ENCODE measurements at regions not wholly inside any gene's neighbourhood (a gene's known extent, or its start where the extent isn't known, plus 50 kb on each side); places are given as distances from the start of the nearest gene placed in this dataset.

DNA sequence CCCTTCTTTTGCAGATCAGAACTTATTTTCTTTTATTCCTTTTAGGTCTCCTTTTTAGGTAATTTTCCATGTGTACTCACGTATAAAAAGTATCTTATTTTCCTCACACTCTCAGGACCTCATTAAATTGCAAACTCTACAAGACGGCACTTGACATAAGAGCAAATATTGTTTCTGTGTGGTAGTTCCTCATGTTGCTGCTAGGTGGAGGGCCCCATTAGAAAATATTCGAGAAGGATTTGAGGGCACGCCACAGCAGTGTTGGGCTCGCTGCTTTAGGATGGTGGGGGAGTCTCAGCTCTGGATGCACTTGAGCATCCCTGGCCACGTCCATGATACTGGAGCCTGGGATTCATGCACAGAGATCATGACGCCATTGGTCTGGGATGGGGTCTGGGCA is 64.9 kb upstream of the ZFP64 start:
- ATAC-seq (no peak; the same call in 1 of the 2 replicates), DNase-seq (ENCODE audit: low spot score) (no peak)
- 0 out of 2 replicates have a peak, but pooled peaks cover 3% of the 10 kb centered on the region for H3K36me3 Mint-ChIP-seq
- H3K4me3 Mint-ChIP-seq, result no peak overlapping the region
- no peaks in the 10 kb centered on the region for H3K4me1 Mint-ChIP-seq
- ChIA-PET CTCF (no interaction called here), POLR2A (no interaction called here)
- H3K27ac Mint-ChIP-seq, result no peak overlapping the region
- H3K27me3 Mint-ChIP-seq (ENCODE audit: low read depth), result peaks cover 7% of the 10 kb centered on the region; the same call in 1 of the 2 replicates
- TF ChIP-seq, protein P1, sequence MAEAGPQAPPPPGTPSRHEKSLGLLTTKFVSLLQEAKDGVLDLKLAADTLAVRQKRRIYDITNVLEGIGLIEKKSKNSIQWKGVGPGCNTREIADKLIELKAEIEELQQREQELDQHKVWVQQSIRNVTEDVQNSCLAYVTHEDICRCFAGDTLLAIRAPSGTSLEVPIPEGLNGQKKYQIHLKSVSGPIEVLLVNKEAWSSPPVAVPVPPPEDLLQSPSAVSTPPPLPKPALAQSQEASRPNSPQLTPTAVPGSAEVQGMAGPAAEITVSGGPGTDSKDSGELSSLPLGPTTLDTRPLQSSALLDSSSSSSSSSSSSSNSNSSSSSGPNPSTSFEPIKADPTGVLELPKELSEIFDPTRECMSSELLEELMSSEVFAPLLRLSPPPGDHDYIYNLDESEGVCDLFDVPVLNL (CRISPR knock-in tag; IDR thresholded peaks at IDR 0.05; ENCODE audit: borderline replicate concordance, low read depth), result no peak
- TF ChIP-seq, protein P2, sequence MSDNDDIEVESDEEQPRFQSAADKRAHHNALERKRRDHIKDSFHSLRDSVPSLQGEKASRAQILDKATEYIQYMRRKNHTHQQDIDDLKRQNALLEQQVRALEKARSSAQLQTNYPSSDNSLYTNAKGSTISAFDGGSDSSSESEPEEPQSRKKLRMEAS (CRISPR knock-in tag; IDR thresholded peaks at IDR 0.05), result no peak
- TF ChIP-seq ZNF423 (CRISPR knock-in tag; IDR thresholded peaks at IDR 0.05), result no peak
- TF ChIP-seq, protein P3, sequence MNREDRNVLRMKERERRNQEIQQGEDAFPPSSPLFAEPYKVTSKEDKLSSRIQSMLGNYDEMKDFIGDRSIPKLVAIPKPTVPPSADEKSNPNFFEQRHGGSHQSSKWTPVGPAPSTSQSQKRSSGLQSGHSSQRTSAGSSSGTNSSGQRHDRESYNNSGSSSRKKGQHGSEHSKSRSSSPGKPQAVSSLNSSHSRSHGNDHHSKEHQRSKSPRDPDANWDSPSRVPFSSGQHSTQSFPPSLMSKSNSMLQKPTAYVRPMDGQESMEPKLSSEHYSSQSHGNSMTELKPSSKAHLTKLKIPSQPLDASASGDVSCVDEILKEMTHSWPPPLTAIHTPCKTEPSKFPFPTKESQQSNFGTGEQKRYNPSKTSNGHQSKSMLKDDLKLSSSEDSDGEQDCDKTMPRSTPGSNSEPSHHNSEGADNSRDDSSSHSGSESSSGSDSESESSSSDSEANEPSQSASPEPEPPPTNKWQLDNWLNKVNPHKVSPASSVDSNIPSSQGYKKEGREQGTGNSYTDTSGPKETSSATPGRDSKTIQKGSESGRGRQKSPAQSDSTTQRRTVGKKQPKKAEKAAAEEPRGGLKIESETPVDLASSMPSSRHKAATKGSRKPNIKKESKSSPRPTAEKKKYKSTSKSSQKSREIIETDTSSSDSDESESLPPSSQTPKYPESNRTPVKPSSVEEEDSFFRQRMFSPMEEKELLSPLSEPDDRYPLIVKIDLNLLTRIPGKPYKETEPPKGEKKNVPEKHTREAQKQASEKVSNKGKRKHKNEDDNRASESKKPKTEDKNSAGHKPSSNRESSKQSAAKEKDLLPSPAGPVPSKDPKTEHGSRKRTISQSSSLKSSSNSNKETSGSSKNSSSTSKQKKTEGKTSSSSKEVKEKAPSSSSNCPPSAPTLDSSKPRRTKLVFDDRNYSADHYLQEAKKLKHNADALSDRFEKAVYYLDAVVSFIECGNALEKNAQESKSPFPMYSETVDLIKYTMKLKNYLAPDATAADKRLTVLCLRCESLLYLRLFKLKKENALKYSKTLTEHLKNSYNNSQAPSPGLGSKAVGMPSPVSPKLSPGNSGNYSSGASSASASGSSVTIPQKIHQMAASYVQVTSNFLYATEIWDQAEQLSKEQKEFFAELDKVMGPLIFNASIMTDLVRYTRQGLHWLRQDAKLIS (CRISPR knock-in tag; IDR thresholded peaks at IDR 0.05; ENCODE audit: borderline replicate concordance), result no peak
- TF ChIP-seq ZNF317 (CRISPR knock-in tag; IDR thresholded peaks at IDR 0.05; ENCODE audit: borderline replicate concordance, low read depth), result no peak
- TF ChIP-seq KAT7 (CRISPR knock-in tag; IDR thresholded peaks at IDR 0.05; ENCODE audit: borderline replicate concordance), result no peak
- TF ChIP-seq PRRX2 (CRISPR knock-in tag; IDR thresholded peaks at IDR 0.05), result no peak
- TF ChIP-seq NR1H2 (CRISPR knock-in tag; IDR thresholded peaks at IDR 0.05), result no peak
- TF ChIP-seq, protein P4, sequence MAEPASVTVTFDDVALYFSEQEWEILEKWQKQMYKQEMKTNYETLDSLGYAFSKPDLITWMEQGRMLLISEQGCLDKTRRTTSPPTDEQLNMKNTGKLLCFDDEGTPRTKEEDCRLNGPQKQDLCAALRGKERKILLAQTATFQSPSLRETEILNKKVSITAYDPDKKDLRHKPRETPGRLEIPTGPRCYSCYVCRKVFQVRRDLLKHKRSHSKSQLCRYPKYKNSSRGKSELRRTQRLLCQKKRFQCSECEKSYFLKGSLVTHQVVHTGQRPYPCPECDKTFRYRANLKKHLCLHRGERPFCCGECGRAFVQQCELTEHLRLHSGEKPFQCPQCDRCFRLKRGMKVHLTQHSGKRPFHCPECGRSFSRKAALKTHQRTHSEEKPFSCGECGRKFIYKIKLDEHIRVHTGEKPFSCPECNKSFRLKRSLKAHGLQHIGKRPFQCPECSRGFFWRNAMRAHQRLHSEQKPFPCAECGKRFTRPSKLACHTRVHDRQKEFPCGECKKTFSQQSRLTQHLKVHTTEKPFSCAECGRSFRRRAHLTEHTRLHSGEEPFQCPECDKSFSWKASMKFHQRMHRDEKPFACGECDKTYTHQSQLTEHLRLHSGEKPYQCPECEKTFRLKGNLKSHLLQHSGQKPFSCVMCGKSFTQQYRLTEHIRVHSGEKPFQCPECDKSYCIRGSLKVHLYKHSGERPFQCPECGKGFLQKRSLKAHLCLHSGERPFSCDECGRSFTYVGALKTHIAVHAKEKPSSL (CRISPR knock-in tag; conservative IDR thresholded peaks at IDR 0.05), result no peak
- no peak for TF ChIP-seq TEAD1 (CRISPR knock-in tag; IDR thresholded peaks at IDR 0.05)
- TF ChIP-seq NFE2L1 (CRISPR knock-in tag; IDR thresholded peaks at IDR 0.05), result no peak
- TF ChIP-seq ZNF263 (CRISPR knock-in tag; IDR thresholded peaks at IDR 0.05; ENCODE audit: low read depth), result no peak
- TF ChIP-seq ZNF671 (CRISPR knock-in tag; IDR thresholded peaks at IDR 0.05), result no peak
- no peak for TF ChIP-seq ZBTB21 (CRISPR knock-in tag; IDR thresholded peaks at IDR 0.05; ENCODE audit: borderline replicate concordance)
- TF ChIP-seq EMX1 (CRISPR knock-in tag; IDR thresholded peaks at IDR 0.05), result no peak
- TF ChIP-seq, protein P5, sequence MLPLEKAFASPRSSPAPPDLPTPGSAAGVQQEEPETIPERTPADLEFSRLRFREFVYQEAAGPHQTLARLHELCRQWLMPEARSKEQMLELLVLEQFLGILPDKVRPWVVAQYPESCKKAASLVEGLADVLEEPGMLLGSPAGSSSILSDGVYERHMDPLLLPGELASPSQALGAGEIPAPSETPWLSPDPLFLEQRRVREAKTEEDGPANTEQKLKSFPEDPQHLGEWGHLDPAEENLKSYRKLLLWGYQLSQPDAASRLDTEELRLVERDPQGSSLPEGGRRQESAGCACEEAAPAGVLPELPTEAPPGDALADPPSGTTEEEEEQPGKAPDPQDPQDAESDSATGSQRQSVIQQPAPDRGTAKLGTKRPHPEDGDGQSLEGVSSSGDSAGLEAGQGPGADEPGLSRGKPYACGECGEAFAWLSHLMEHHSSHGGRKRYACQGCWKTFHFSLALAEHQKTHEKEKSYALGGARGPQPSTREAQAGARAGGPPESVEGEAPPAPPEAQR (CRISPR knock-in tag; IDR thresholded peaks at IDR 0.05), result no peak
- TF ChIP-seq, protein P6, sequence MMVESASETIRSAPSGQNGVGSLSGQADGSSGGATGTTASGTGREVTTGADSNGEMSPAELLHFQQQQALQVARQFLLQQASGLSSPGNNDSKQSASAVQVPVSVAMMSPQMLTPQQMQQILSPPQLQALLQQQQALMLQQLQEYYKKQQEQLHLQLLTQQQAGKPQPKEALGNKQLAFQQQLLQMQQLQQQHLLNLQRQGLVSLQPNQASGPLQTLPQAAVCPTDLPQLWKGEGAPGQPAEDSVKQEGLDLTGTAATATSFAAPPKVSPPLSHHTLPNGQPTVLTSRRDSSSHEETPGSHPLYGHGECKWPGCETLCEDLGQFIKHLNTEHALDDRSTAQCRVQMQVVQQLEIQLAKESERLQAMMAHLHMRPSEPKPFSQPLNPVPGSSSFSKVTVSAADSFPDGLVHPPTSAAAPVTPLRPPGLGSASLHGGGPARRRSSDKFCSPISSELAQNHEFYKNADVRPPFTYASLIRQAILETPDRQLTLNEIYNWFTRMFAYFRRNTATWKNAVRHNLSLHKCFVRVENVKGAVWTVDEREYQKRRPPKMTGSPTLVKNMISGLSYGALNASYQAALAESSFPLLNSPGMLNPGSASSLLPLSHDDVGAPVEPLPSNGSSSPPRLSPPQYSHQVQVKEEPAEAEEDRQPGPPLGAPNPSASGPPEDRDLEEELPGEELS (CRISPR knock-in tag; IDR thresholded peaks at IDR 0.05), result no peak
- TF ChIP-seq, protein P7, sequence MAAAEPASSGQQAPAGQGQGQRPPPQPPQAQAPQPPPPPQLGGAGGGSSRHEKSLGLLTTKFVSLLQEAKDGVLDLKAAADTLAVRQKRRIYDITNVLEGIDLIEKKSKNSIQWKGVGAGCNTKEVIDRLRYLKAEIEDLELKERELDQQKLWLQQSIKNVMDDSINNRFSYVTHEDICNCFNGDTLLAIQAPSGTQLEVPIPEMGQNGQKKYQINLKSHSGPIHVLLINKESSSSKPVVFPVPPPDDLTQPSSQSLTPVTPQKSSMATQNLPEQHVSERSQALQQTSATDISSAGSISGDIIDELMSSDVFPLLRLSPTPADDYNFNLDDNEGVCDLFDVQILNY (CRISPR knock-in tag; IDR thresholded peaks at IDR 0.05), result no peak
- TF ChIP-seq NR2C2 (CRISPR knock-in tag; IDR thresholded peaks at IDR 0.05), result no peak
- peaks cover 33% of the 10 kb centered on the region for H3K9me3 Mint-ChIP-seq

Data from WTC11 (cell line).